ENCODE measurements at regions not wholly inside any gene's neighbourhood (a gene's known extent, or its start where the extent isn't known, plus 50 kb on each side); places are given as distances from the start of the nearest gene placed in this dataset.

DNA sequence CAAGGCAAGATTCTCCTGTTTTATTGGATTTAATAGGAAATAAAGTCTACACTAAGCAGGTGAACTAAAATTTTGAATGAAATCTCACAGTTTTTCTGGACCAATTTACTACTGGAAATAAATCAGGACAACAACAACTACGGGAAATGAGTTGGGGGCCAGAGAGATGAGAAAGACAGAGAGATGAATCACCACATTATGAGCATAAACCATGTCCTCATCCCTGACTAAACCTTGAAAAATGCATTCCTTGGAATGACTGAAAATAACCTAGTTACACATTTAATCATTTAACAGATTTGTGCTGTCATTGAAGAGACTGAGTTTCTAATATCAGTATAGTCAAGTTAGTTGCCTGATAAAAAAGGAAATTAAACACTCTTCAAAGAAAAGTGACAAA, 608.4 kb upstream of the KCND2 start:
- peak overlapping the region; percentile 74 for H3K27ac ChIP-seq (ENCODE audit: low read depth, low read length)
- no peaks in the 10 kb centered on the region for H3K79me2 ChIP-seq (ENCODE audit: insufficient read depth, low read length)
- DNase-seq (ENCODE audit: low read depth) (peak; percentile 79), FAIRE-seq (peak; percentile 69)
- no peak overlapping the region for H3K4me3 ChIP-seq (ENCODE audit: insufficient read depth, low read depth, low read length)
- no peaks in the 10 kb centered on the region for H4K20me1 ChIP-seq (ENCODE audit: insufficient read depth, low read length)
- peaks cover 5% of the 10 kb centered on the region for H3K4me1 ChIP-seq (ENCODE audit: insufficient read depth, low read length)
- no peaks in the 10 kb centered on the region for H3K27me3 ChIP-seq (ENCODE audit: insufficient read depth, low read length)
- H3K9ac ChIP-seq (ENCODE audit: low read length): peak overlapping the region; percentile 22
- Mint-ChIP-seq H3K9me3 (ENCODE audit: unreplicated experiment) (no peaks in the 10 kb centered on the region), H3K4me1 (ENCODE audit: low read depth, unreplicated experiment) (peaks cover 13% of the 10 kb centered on the region), H3K27me3 (ENCODE audit: low read depth, unreplicated experiment) (no peaks in the 10 kb centered on the region), H3K27ac (ENCODE audit: unreplicated experiment) (peak overlapping the region; percentile 99), H3K4me3 (ENCODE audit: unreplicated experiment) (no peak overlapping the region), H3K36me3 (ENCODE audit: low read depth, unreplicated experiment) (no peaks in the 10 kb centered on the region)
- no peak overlapping the region for H2AFZ ChIP-seq (ENCODE audit: low read depth, low read length)
- H3K4me2 ChIP-seq (ENCODE audit: low read length): peak overlapping the region; percentile 61
- H3K36me3 ChIP-seq (ENCODE audit: insufficient read depth, low read length): no peaks in the 10 kb centered on the region
- no peak for TF ChIP-seq EZH2 (IDR thresholded peaks at IDR 0.05; ENCODE audit: insufficient read depth, low read length)
- TF ChIP-seq, protein P1, sequence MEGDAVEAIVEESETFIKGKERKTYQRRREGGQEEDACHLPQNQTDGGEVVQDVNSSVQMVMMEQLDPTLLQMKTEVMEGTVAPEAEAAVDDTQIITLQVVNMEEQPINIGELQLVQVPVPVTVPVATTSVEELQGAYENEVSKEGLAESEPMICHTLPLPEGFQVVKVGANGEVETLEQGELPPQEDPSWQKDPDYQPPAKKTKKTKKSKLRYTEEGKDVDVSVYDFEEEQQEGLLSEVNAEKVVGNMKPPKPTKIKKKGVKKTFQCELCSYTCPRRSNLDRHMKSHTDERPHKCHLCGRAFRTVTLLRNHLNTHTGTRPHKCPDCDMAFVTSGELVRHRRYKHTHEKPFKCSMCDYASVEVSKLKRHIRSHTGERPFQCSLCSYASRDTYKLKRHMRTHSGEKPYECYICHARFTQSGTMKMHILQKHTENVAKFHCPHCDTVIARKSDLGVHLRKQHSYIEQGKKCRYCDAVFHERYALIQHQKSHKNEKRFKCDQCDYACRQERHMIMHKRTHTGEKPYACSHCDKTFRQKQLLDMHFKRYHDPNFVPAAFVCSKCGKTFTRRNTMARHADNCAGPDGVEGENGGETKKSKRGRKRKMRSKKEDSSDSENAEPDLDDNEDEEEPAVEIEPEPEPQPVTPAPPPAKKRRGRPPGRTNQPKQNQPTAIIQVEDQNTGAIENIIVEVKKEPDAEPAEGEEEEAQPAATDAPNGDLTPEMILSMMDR (IDR thresholded peaks at IDR 0.05; ENCODE audit: insufficient read depth, low read depth, low read length): no peak
- H3K9me3 ChIP-seq (ENCODE audit: insufficient read depth, low read depth, low read length): no peaks in the 10 kb centered on the region

DNA sequence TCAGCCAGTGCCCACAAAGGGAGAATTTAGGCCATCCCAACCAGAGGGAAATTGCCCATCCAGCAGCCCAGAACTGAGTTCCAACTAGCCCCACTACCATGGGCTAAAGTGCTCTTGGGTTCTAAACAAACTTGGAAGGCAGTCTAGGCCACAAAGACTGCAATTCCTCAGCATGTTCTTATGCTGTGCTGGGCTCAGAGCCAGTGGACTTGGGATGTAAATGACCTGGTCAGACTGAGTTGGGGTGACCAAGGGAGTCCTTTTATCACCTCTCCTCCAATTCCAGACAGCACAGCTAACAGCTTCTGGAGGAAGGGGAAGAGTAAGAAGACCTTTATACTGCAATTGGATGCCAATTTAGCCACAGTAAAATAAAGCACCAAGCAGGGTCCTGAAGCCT, 607.2 kb upstream of the KCND2 start:
- no peaks in the 10 kb centered on the region for H3K79me2 ChIP-seq (ENCODE audit: insufficient read depth, low read length)
- no peaks in the 10 kb centered on the region for H3K27me3 ChIP-seq (ENCODE audit: insufficient read depth, low read length)
- Mint-ChIP-seq H3K27ac (ENCODE audit: unreplicated experiment) (peak overlapping the region; percentile 99), H3K4me3 (ENCODE audit: unreplicated experiment) (no peak overlapping the region), H3K9me3 (ENCODE audit: unreplicated experiment) (no peaks in the 10 kb centered on the region), H3K4me1 (ENCODE audit: low read depth, unreplicated experiment) (peaks cover 13% of the 10 kb centered on the region), H3K36me3 (ENCODE audit: low read depth, unreplicated experiment) (no peaks in the 10 kb centered on the region), H3K27me3 (ENCODE audit: low read depth, unreplicated experiment) (no peaks in the 10 kb centered on the region)
- H3K9ac ChIP-seq (ENCODE audit: low read length): no peak overlapping the region
- H3K4me3 ChIP-seq (ENCODE audit: insufficient read depth, low read depth, low read length): no peak overlapping the region
- no peaks in the 10 kb centered on the region for H3K36me3 ChIP-seq (ENCODE audit: insufficient read depth, low read length)
- no peak overlapping the region for H3K4me2 ChIP-seq (ENCODE audit: low read length)
- H3K27ac ChIP-seq (ENCODE audit: low read depth, low read length): no peak overlapping the region
- no peak overlapping the region for H2AFZ ChIP-seq (ENCODE audit: low read depth, low read length)
- no peaks in the 10 kb centered on the region for H3K9me3 ChIP-seq (ENCODE audit: insufficient read depth, low read depth, low read length)
- TF ChIP-seq, protein P1 (IDR thresholded peaks at IDR 0.05; ENCODE audit: insufficient read depth, low read depth, low read length): no peak
- no peak for TF ChIP-seq EZH2 (IDR thresholded peaks at IDR 0.05; ENCODE audit: insufficient read depth, low read length)
- no peaks in the 10 kb centered on the region for H4K20me1 ChIP-seq (ENCODE audit: insufficient read depth, low read length)
- H3K4me1 ChIP-seq (ENCODE audit: insufficient read depth, low read length): peaks cover 5% of the 10 kb centered on the region
- no peak for FAIRE-seq
- DNase-seq (ENCODE audit: low read depth): peak; percentile 25

- no peak overlapping the region for H3K27ac ChIP-seq (ENCODE audit: low read depth, low read length)
- H3K79me2 ChIP-seq (ENCODE audit: insufficient read depth, low read length): no peaks in the 10 kb centered on the region
- H3K27ac Mint-ChIP-seq (ENCODE audit: unreplicated experiment): no peak overlapping the region
- H3K36me3 ChIP-seq (ENCODE audit: insufficient read depth, low read length): no peaks in the 10 kb centered on the region
- no peak overlapping the region for H3K4me3 Mint-ChIP-seq (ENCODE audit: unreplicated experiment)
- no peaks in the 10 kb centered on the region for H4K20me1 ChIP-seq (ENCODE audit: insufficient read depth, low read length)
- FAIRE-seq (no peak), DNase-seq (ENCODE audit: low read depth) (no peak)
- no peaks in the 10 kb centered on the region for H3K9me3 Mint-ChIP-seq (ENCODE audit: unreplicated experiment)
- no peak overlapping the region for H2AFZ ChIP-seq (ENCODE audit: low read depth, low read length)
- H3K4me3 ChIP-seq (ENCODE audit: insufficient read depth, low read depth, low read length): no peak overlapping the region
- no peaks in the 10 kb centered on the region for H3K27me3 ChIP-seq (ENCODE audit: insufficient read depth, low read length)
- H3K4me1 ChIP-seq (ENCODE audit: insufficient read depth, low read length): no peaks in the 10 kb centered on the region
- H3K9me3 ChIP-seq (ENCODE audit: insufficient read depth, low read depth, low read length): no peaks in the 10 kb centered on the region
- H3K27me3 Mint-ChIP-seq (ENCODE audit: low read depth, unreplicated experiment): no peaks in the 10 kb centered on the region
- no peak overlapping the region for H3K9ac ChIP-seq (ENCODE audit: low read length)
- no peaks in the 10 kb centered on the region for H3K36me3 Mint-ChIP-seq (ENCODE audit: low read depth, unreplicated experiment)
- no peaks in the 10 kb centered on the region for H3K4me1 Mint-ChIP-seq (ENCODE audit: low read depth, unreplicated experiment)
- H3K4me2 ChIP-seq (ENCODE audit: low read length): no peak overlapping the region
- TF ChIP-seq, protein P1 (IDR thresholded peaks at IDR 0.05; ENCODE audit: insufficient read depth, low read depth, low read length): no peak
Observed at GRCh38 chr7:119681336-119681735, 591.6 kb upstream of the KCND2 start.

All from astrocyte (in vitro differentiated cells and primary cell).